H9 (cell line): ENCODE measurements at regions not wholly inside any gene's neighbourhood (a gene's known extent, or its start where the extent isn't known, plus 50 kb on each side); places are given as distances from the start of the nearest gene placed in this dataset.

ENCODE experiments used
- DNase-seq: peaks from one replicate; pipeline ENCODE4 v3.0.0-alpha.2; 2017
- H2AFZ ChIP-seq: one replicate; pipeline ENCODE4 v1.6.1; 2013; ENCODE audit warnings: mild to moderate bottlenecking, low read length, control low read depth, moderate library complexity
- H2AK5ac ChIP-seq: 2 replicates; pipeline ENCODE4 v1.6.1; 2013; ENCODE audit warnings: low read length, control low read depth, mixed read lengths; ENCODE audit not compliant: insufficient read length
- H2BK120ac ChIP-seq: one replicate; pipeline ENCODE4 v1.6.1; 2013; ENCODE audit warnings: low read depth, mild to moderate bottlenecking, low read length, control low read depth, inconsistent platforms; ENCODE audit not compliant: poor library complexity, severe bottlenecking
- H2BK12ac ChIP-seq: 2 replicates; pipeline ENCODE4 v1.6.1; 2013; ENCODE audit warnings: low read length, control low read depth, mixed read lengths, low read depth; ENCODE audit not compliant: insufficient read length
- H2BK15ac ChIP-seq: 2 replicates; pipeline ENCODE4 v1.6.1; 2013; ENCODE audit warnings: low read depth, low read length, control low read depth
- H2BK20ac ChIP-seq: one replicate; pipeline ENCODE4 v1.6.1; 2013; ENCODE audit warnings: low read depth, mild to moderate bottlenecking, low read length, control low read depth, inconsistent platforms; ENCODE audit not compliant: poor library complexity, severe bottlenecking
- H2BK5ac ChIP-seq: 2 replicates; pipeline ENCODE4 v1.6.1; 2013; ENCODE audit warnings: low read length, control low read depth, mixed read lengths; ENCODE audit not compliant: insufficient read length
- H3K14ac ChIP-seq: 2 replicates; pipeline ENCODE4 v1.6.1; 2013; ENCODE audit warnings: low read length, control low read depth; ENCODE audit not compliant: insufficient read depth
- H3K18ac ChIP-seq: 2 replicates; pipeline ENCODE4 v1.6.1; 2013; ENCODE audit warnings: low read depth, mild to moderate bottlenecking, mixed read lengths, low read length, control low read depth; ENCODE audit not compliant: insufficient read length
- H3K23ac ChIP-seq: 2 replicates; pipeline ENCODE4 v1.6.1; 2013; ENCODE audit warnings: low read length, control low read depth, mixed read lengths, low read depth; ENCODE audit not compliant: insufficient read length
- H3K23me2 ChIP-seq: 2 replicates; pipeline ENCODE4 v1.6.1; 2013; ENCODE audit warnings: low read depth, mild to moderate bottlenecking, mixed read lengths, low read length, control low read depth; ENCODE audit not compliant: insufficient read length, poor library complexity, severe bottlenecking
- H3K27ac ChIP-seq: 2 replicates; pipeline ENCODE4 v1.5.1; 2013; ENCODE audit warnings: low read length, control low read depth, mixed read lengths, low read depth; ENCODE audit not compliant: insufficient read length
- H3K27me3 ChIP-seq: 2 replicates; pipeline ENCODE4 v1.6.1; 2013; ENCODE audit warnings: low read length, control low read depth, inconsistent platforms; ENCODE audit not compliant: insufficient read depth
- H3K4ac ChIP-seq: 2 replicates; pipeline ENCODE4 v1.6.1; 2013; ENCODE audit warnings: low read depth, mild to moderate bottlenecking, control low read depth, inconsistent platforms, low read length, moderate library complexity
- H3K4me1 ChIP-seq: 2 replicates; pipeline ENCODE4 v1.6.1; 2013; ENCODE audit warnings: low read length, control low read depth, inconsistent platforms; ENCODE audit not compliant: insufficient read depth
- H3K4me2 ChIP-seq: 2 replicates; pipeline ENCODE4 v1.6.1; 2013; ENCODE audit warnings: low read length, control low read depth, mixed read lengths; ENCODE audit not compliant: insufficient read length, insufficient read depth
- H3K56ac ChIP-seq: 2 replicates; pipeline ENCODE4 v1.6.1; 2013; ENCODE audit warnings: low read depth, mild to moderate bottlenecking, mixed read lengths, low read length, control low read depth; ENCODE audit not compliant: insufficient read length
- H3K79me1 ChIP-seq: 2 replicates; pipeline ENCODE4 v1.6.1; 2013; ENCODE audit warnings: low read depth, mild to moderate bottlenecking, moderate library complexity, low read length, control low read depth, inconsistent platforms; ENCODE audit not compliant: insufficient read depth, poor library complexity, severe bottlenecking
- H3K79me2 ChIP-seq: 2 replicates; pipeline ENCODE4 v1.6.1; 2013; ENCODE audit warnings: low read length, control low read depth, inconsistent platforms; ENCODE audit not compliant: insufficient read depth
- H3K9ac ChIP-seq: 2 replicates; pipeline ENCODE4 v1.6.1; 2013; ENCODE audit warnings: low read length, control low read depth, mixed read lengths; ENCODE audit not compliant: insufficient read length; ENCODE audit errors: extremely low read depth
- H3K9me3 ChIP-seq: one replicate; pipeline ENCODE4 v1.6.1; 2013; ENCODE audit warnings: low read depth, low read length, inconsistent platforms; ENCODE audit not compliant: control insufficient read depth
- H3T11ph ChIP-seq: one replicate; pipeline ENCODE4 v1.6.1; 2013; ENCODE audit warnings: mild to moderate bottlenecking, low read length, control low read depth, inconsistent platforms
- H4K20me1 ChIP-seq: one replicate; pipeline ENCODE4 v1.6.1; 2013; ENCODE audit not compliant: control insufficient read depth, insufficient read length, insufficient read depth
- H4K5ac ChIP-seq: 2 replicates; pipeline ENCODE4 v1.6.1; 2013; ENCODE audit warnings: low read depth, mild to moderate bottlenecking, mixed read lengths, low read length, control low read depth; ENCODE audit not compliant: insufficient read length
- H4K8ac ChIP-seq: replicated peaks from 2 replicates; pipeline ENCODE4 v1.6.1; 2013; ENCODE audit warnings: low read length, control low read depth, mixed read lengths, low read depth; ENCODE audit not compliant: insufficient read length
- H4K91ac ChIP-seq: 2 replicates; pipeline ENCODE4 v1.6.1; 2013; ENCODE audit warnings: low read depth, mild to moderate bottlenecking, moderate library complexity, mixed read lengths, low read length, control low read depth; ENCODE audit not compliant: insufficient read length
- H3K27ac Mint-ChIP-seq, 3 experiments: 2 replicates in 2 of 3; 3 replicates in 1 of 3; pipeline ENCODE4 v1.8.0; 2020 to 2021; ENCODE audit warnings: mixed read lengths in 3 of 3, mild to moderate bottlenecking in 1 of 3, moderate library complexity in 1 of 3
- H3K27me3 Mint-ChIP-seq: 2 replicates; pipeline ENCODE4 v1.8.0; 2021; ENCODE audit warnings: low read depth, mild to moderate bottlenecking, moderate library complexity, mixed read lengths
- H3K36me3 Mint-ChIP-seq, 3 experiments: 2 replicates in 2 of 3; 3 replicates in 1 of 3; pipeline ENCODE4 v1.8.0; 2020 to 2021; ENCODE audit warnings: low read depth in 3 of 3, mixed read lengths in 3 of 3; ENCODE audit not compliant: insufficient read depth in 1 of 3
- H3K4me1 Mint-ChIP-seq, 2 experiments: 2 replicates each; pipeline ENCODE4 v1.8.0; 2020; ENCODE audit warnings: mixed read lengths in 2 of 2
- H3K4me3 Mint-ChIP-seq, 2 experiments: 2 replicates in 1 of 2; 3 replicates in 1 of 2; pipeline ENCODE4 v1.8.0; 2020 to 2021; ENCODE audit warnings: mild to moderate bottlenecking in 2 of 2, mixed read lengths in 2 of 2, moderate library complexity in 1 of 2
- H3K9me3 Mint-ChIP-seq, 2 experiments: 2 replicates in 1 of 2; 3 replicates in 1 of 2; pipeline ENCODE4 v1.8.0; 2020; ENCODE audit warnings: mild to moderate bottlenecking in 2 of 2, mixed read lengths in 2 of 2, moderate library complexity in 1 of 2
- CTCF ChIP-seq: fragments of 200-600 bp; sonication (generic); conservative IDR thresholded peaks from 3 replicates; pipeline ENCODE4 v1.8.0; 2021; ENCODE audit warnings: antibody characterized with exemption, mild to moderate bottlenecking
- WGBS: extraction: QIAGEN DNeasy Blood & Tissue Kit; methylation state at CpG from one replicate; pipeline ENCODE4 v1.1.7; 2013; ENCODE audit warnings: missing lambda C conversion rate, low lambda C conversion rate, mixed read lengths; ENCODE audit not compliant: insufficient read length; ENCODE audit errors: extremely low coverage; 5-methylcytosine and 5-hydroxymethylcytosine counted together

- H3K23ac ChIP-seq, result no peak overlapping the region
- no peaks in the 10 kb centered on the region for H3K79me1 ChIP-seq
- H4K5ac ChIP-seq, result no peak overlapping the region
- H2AK5ac ChIP-seq, result no peak overlapping the region
- DNase-seq, result no peak
- no peak overlapping the region for H4K8ac ChIP-seq
- H3K9me3 ChIP-seq, result no peaks in the 10 kb centered on the region
- H3K14ac ChIP-seq, result no peak overlapping the region; the same call in 1 of the 2 replicates
- Mint-ChIP-seq H3K4me3 (no peak overlapping the region), H3K27me3 (peaks cover 34% of the 10 kb centered on the region), H3K9me3 (no peaks in the 10 kb centered on the region), H3K27ac (no peak overlapping the region), H3K4me1 (peaks cover 8 to 15% of the 10 kb centered on the region in 2 experiments), H3K36me3 (no peaks in the 10 kb centered on the region; a peak in 1 of 7 replicates)
- WGBS, result no CpG with 5 or more reads among the region's 7 CpGs
- no peak overlapping the region for H4K91ac ChIP-seq
- no peaks in the 10 kb centered on the region for H3K27me3 ChIP-seq
- H3K23me2 ChIP-seq, result no peaks in the 10 kb centered on the region
- H3K56ac ChIP-seq, result no peak overlapping the region
- no peak overlapping the region for H3K9ac ChIP-seq
- no peak overlapping the region for H3K18ac ChIP-seq
- H3K4me2 ChIP-seq, result no peak overlapping the region
- H2BK20ac ChIP-seq, result no peak overlapping the region
- H3K79me2 ChIP-seq, result no peaks in the 10 kb centered on the region
- no peak overlapping the region for H3K27ac ChIP-seq
- no peak overlapping the region for H2BK5ac ChIP-seq
- H2AFZ ChIP-seq, result no peak overlapping the region
- H3T11ph ChIP-seq, result no peak overlapping the region
- no peak overlapping the region for H2BK15ac ChIP-seq
- TF ChIP-seq CTCF, result no peak
- H3K4me1 ChIP-seq, result no peaks in the 10 kb centered on the region
- H4K20me1 ChIP-seq, result no peaks in the 10 kb centered on the region
- H2BK12ac ChIP-seq, result no peak overlapping the region
- no peak overlapping the region for H3K4ac ChIP-seq
- H2BK120ac ChIP-seq, result no peak overlapping the region
Observed at GRCh38 chr15:69813881-69814280, 283.8 kb downstream of the TLE3 start.
